ENCODE measurements at regions not wholly inside any gene's neighbourhood (a gene's known extent, or its start where the extent isn't known, plus 50 kb on each side); places are given as distances from the start of the nearest gene placed in this dataset.

DNA sequence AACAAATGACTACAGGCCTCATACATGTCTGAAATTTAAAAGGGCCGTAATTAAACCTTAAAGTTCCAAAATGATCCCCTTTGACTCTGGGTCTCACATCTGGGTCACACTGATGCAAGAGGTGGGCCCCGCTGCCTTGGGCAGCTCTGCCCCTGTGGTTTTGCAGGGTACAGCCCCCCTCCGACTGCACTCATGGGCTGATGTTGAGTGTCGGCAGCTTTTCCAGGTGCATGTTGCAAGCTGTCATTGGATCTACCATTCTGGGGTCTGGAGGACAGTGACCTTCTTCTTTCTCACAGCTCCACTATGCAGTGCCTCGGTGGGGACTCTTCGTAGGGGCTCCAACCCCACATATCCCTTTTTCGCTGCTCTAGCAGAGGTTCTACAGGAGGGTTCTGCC lies 1537.9 kb downstream of the PCDH18 start:
- no TSS peak for BruUV-seq (replicated peaks)
- Histone ChIP-seq H3K4me1 (ENCODE audit: insufficient read depth, low read length) (no peaks in the 10 kb centered on the region), H3K79me2 (ENCODE audit: low read length) (no peaks in the 10 kb centered on the region), H4K20me1 (ENCODE audit: low read length) (no peaks in the 10 kb centered on the region), H3K9me3 (ENCODE audit: low read length) (no peaks in the 10 kb centered on the region), H3K4me3 (ENCODE audit: low read length) (no peak overlapping the region), H3K36me3 (ENCODE audit: low read depth, low read length) (no peaks in the 10 kb centered on the region), H3F3A (ENCODE audit: low read length, unreplicated experiment) (no peaks in the 10 kb centered on the region), H3K27ac (ENCODE audit: low read length) (no peak overlapping the region), H3K9ac (ENCODE audit: low read length) (no peak overlapping the region), H3K27me3 (ENCODE audit: low read length) (no peaks in the 10 kb centered on the region), H2AFZ (ENCODE audit: low read length) (no peak overlapping the region), H3K9me2 (replicated peaks; ENCODE audit: low read length) (no peaks in the 10 kb centered on the region), H3K4me2 (ENCODE audit: low read length) (no peak overlapping the region)
- DNase-seq (no peak), ATAC-seq (no peak)
- CTCF ChIA-PET = no interaction called here
- POLR2A ChIA-PET (ENCODE audit: unreplicated experiment) = no interaction called here
- intact Hi-C loops (cut with micrococcal nuclease) = no loop called here
- TF ChIP-seq EZH2 (IDR thresholded peaks at IDR 0.05; ENCODE audit: low read length, unreplicated experiment) (no peak), EZH2phosphoT487 (IDR thresholded peaks at IDR 0.05; ENCODE audit: borderline replicate concordance, low read length) (no peak)
- TF ChIP-seq, protein P1, sequence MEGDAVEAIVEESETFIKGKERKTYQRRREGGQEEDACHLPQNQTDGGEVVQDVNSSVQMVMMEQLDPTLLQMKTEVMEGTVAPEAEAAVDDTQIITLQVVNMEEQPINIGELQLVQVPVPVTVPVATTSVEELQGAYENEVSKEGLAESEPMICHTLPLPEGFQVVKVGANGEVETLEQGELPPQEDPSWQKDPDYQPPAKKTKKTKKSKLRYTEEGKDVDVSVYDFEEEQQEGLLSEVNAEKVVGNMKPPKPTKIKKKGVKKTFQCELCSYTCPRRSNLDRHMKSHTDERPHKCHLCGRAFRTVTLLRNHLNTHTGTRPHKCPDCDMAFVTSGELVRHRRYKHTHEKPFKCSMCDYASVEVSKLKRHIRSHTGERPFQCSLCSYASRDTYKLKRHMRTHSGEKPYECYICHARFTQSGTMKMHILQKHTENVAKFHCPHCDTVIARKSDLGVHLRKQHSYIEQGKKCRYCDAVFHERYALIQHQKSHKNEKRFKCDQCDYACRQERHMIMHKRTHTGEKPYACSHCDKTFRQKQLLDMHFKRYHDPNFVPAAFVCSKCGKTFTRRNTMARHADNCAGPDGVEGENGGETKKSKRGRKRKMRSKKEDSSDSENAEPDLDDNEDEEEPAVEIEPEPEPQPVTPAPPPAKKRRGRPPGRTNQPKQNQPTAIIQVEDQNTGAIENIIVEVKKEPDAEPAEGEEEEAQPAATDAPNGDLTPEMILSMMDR (conservative IDR thresholded peaks at IDR 0.05; ENCODE audit: low read depth, low read length) = no peak

DNA sequence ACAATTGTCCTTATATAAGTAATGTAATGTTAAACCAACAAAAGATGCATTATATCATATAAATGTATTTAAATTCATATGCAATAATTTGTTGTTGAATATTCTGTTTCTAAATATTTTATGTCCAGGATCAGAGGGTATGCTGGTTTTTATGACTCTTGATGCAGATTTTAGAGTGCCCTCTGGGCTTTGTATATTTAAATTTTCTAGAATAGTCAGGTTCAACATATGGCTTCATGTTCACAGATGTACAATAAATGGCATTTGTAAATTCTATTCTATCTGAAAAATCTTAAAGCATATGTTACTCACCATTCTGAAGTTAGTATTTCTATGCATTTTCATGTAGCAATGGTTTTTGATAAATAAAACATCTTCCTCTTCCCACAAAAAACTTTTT lies 1555.4 kb downstream of the PCDH18 start:
- no TSS peak for BruUV-seq (replicated peaks)
- no peaks in the 10 kb centered on the region for H3K9me2 ChIP-seq (replicated peaks; ENCODE audit: low read length)
- POLR2A ChIA-PET (ENCODE audit: unreplicated experiment) = no interaction called here

DNA sequence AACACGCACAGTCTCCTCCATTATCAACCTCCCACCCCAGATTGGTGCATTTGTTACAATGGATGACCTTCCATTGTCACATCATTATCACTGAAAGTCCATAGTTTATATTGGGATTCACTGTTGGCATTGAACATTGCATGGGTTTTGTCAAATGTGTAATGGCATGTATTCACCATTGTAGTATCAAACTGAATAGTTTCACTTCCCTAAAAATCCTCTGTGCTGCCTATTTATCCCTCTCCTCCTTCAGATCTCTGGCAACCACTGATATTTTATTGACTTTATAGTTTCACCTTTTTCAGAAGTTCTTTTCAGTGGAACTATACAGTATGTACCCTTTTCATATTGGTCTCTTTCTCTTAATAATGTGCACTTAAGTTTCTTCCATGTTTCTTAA lies 1565.4 kb downstream of the PCDH18 start:
- Histone ChIP-seq H3K36me3 (ENCODE audit: low read depth, low read length) (no peaks in the 10 kb centered on the region), H3K9me2 (replicated peaks; ENCODE audit: low read length) (no peaks in the 10 kb centered on the region), H4K20me1 (ENCODE audit: low read length) (no peaks in the 10 kb centered on the region), H3K4me2 (ENCODE audit: low read length) (no peak overlapping the region), H3F3A (ENCODE audit: low read length, unreplicated experiment) (no peaks in the 10 kb centered on the region), H3K79me2 (ENCODE audit: low read length) (no peaks in the 10 kb centered on the region), H3K27me3 (ENCODE audit: low read length) (no peaks in the 10 kb centered on the region), H3K4me1 (ENCODE audit: insufficient read depth, low read length) (no peaks in the 10 kb centered on the region), H3K9me3 (ENCODE audit: low read length) (no peaks in the 10 kb centered on the region), H3K27ac (ENCODE audit: low read length) (no peak overlapping the region), H3K4me3 (ENCODE audit: low read length) (no peak overlapping the region), H2AFZ (ENCODE audit: low read length) (no peak overlapping the region), H3K9ac (ENCODE audit: low read length) (no peak overlapping the region)
- ATAC-seq (no peak), DNase-seq (no peak)
- POLR2A ChIA-PET (ENCODE audit: unreplicated experiment) = no interaction called here
- no TSS peak for BruUV-seq (replicated peaks)
- intact Hi-C loops (cut with micrococcal nuclease) = no loop called here
- TF ChIP-seq EZH2 (IDR thresholded peaks at IDR 0.05; ENCODE audit: low read length, unreplicated experiment) = no peak
- TF ChIP-seq, protein P1 (conservative IDR thresholded peaks at IDR 0.05; ENCODE audit: low read depth, low read length) = no peak
- no peak for TF ChIP-seq EZH2phosphoT487 (IDR thresholded peaks at IDR 0.05; ENCODE audit: borderline replicate concordance, low read length)
- CTCF ChIA-PET = no interaction called here

More for the DNA sequence above, 1555.4 kb downstream of the PCDH18 start:
- intact Hi-C loops (cut with micrococcal nuclease) = no loop called here
- Histone ChIP-seq H3F3A (ENCODE audit: low read length, unreplicated experiment) (no peaks in the 10 kb centered on the region), H3K4me2 (ENCODE audit: low read length) (no peak overlapping the region), H3K9me3 (ENCODE audit: low read length) (no peaks in the 10 kb centered on the region), H3K36me3 (ENCODE audit: low read depth, low read length) (no peaks in the 10 kb centered on the region), H3K27me3 (ENCODE audit: low read length) (no peaks in the 10 kb centered on the region), H2AFZ (ENCODE audit: low read length) (no peak overlapping the region), H3K79me2 (ENCODE audit: low read length) (no peaks in the 10 kb centered on the region), H4K20me1 (ENCODE audit: low read length) (no peaks in the 10 kb centered on the region), H3K27ac (ENCODE audit: low read length) (no peak overlapping the region), H3K4me3 (ENCODE audit: low read length) (no peak overlapping the region), H3K4me1 (ENCODE audit: insufficient read depth, low read length) (no peaks in the 10 kb centered on the region), H3K9ac (ENCODE audit: low read length) (no peak overlapping the region)
- ATAC-seq (no peak), DNase-seq (no peak)
- TF ChIP-seq EZH2 (IDR thresholded peaks at IDR 0.05; ENCODE audit: low read length, unreplicated experiment) (no peak), EZH2phosphoT487 (IDR thresholded peaks at IDR 0.05; ENCODE audit: borderline replicate concordance, low read length) (no peak)
- TF ChIP-seq, protein P1 (conservative IDR thresholded peaks at IDR 0.05; ENCODE audit: low read depth, low read length) = no peak
- CTCF ChIA-PET = no interaction called here
